ENCODE measurements at regions not wholly inside any gene's neighbourhood (a gene's known extent, or its start where the extent isn't known, plus 50 kb on each side); places are given as distances from the start of the nearest gene placed in this dataset.
A peak's percentile ranks its signal among the peaks of the same experiment; 100 is the strongest.

- no peak for DNase-seq (ENCODE audit: low read depth)
Measured at GRCh38 chr2:58794103-58794502, 553.0 kb upstream of the FANCL start.

GRCh38 chr2:58788402-58788801 lies 547.3 kb upstream of the FANCL start:
- DNase-seq (ENCODE audit: low read depth) = peak; percentile 5
- no peak for TF ChIP-seq CTCF (conservative IDR thresholded peaks at IDR 0.05; ENCODE audit: control insufficient read depth, insufficient read depth, low read depth, low read length)
- no peak overlapping the region for H3K4me3 ChIP-seq (ENCODE audit: control insufficient read depth, low read depth, low read length)

More at GRCh38 chr2:58794103-58794502, 553.0 kb upstream of the FANCL start:
- no peak for TF ChIP-seq CTCF (conservative IDR thresholded peaks at IDR 0.05; ENCODE audit: control insufficient read depth, insufficient read depth, low read depth, low read length)
- no peak overlapping the region for H3K4me3 ChIP-seq (ENCODE audit: control insufficient read depth, low read depth, low read length)

- H3K4me3 ChIP-seq (ENCODE audit: control insufficient read depth, low read depth, low read length) = no peak overlapping the region
- no peak for DNase-seq (ENCODE audit: low read depth)
- TF ChIP-seq CTCF (conservative IDR thresholded peaks at IDR 0.05; ENCODE audit: control insufficient read depth, insufficient read depth, low read depth, low read length) = no peak
Measured at GRCh38 chr2:58770846-58771245, 529.7 kb upstream of the FANCL start.

- TF ChIP-seq CTCF (conservative IDR thresholded peaks at IDR 0.05; ENCODE audit: control insufficient read depth, insufficient read depth, low read depth, low read length) = no peak
Measured at GRCh38 chr2:58769864-58770234, 528.7 kb upstream of the FANCL start.

GRCh38 chr2:58769111-58769863 lies 528.2 kb upstream of the FANCL start:
- DNase-seq (ENCODE audit: low read depth) = no peak
- no peak for TF ChIP-seq CTCF (conservative IDR thresholded peaks at IDR 0.05; ENCODE audit: control insufficient read depth, insufficient read depth, low read depth, low read length)
- H3K4me3 ChIP-seq (ENCODE audit: control insufficient read depth, low read depth, low read length) = no peak overlapping the region

More at GRCh38 chr2:58769864-58770234, 528.7 kb upstream of the FANCL start:
- H3K4me3 ChIP-seq (ENCODE audit: control insufficient read depth, low read depth, low read length) = no peak overlapping the region
- no peak for DNase-seq (ENCODE audit: low read depth)

- H3K4me3 ChIP-seq (ENCODE audit: control insufficient read depth, low read depth, low read length) = no peak overlapping the region
- no peak for DNase-seq (ENCODE audit: low read depth)
- TF ChIP-seq CTCF (conservative IDR thresholded peaks at IDR 0.05; ENCODE audit: control insufficient read depth, insufficient read depth, low read depth, low read length) = no peak
Measured at GRCh38 chr2:58768715-58769080, 527.6 kb upstream of the FANCL start.
